Hepatocyte (in vitro differentiated cells): ENCODE measurements at regions not wholly inside any gene's neighbourhood (a gene's known extent, or its start where the extent isn't known, plus 50 kb on each side); places are given as distances from the start of the nearest gene placed in this dataset.
A peak's percentile ranks its signal among the peaks of the same experiment; 100 is the strongest.
"Not testable (repeated sequence)": the region's sequence is repeated elsewhere in the genome, so short reads cannot be mapped to it uniquely, and the experiment has no call there.

Source experiments
- DNase-seq: peaks from one replicate; pipeline ENCODE4 v3.0.0-alpha.2; 2016; ENCODE audit warnings: low spot score
- H2AFZ ChIP-seq: fragments of 200-600 bp; sonication (generic); 2 replicates; pipeline ENCODE4 v1.6.0; 2016; ENCODE audit warnings: antibody characterized with exemption, mild to moderate bottlenecking
- H3K27ac ChIP-seq: fragments of 200-600 bp; sonication (generic); 2 replicates; pipeline ENCODE4 v1.5.1; 2016; ENCODE audit warnings: mild to moderate bottlenecking
- H3K27me3 ChIP-seq: fragments of 200-600 bp; sonication (generic); 2 replicates; pipeline ENCODE4 v1.6.1; 2016
- H3K36me3 ChIP-seq: fragments of 200-600 bp; sonication (generic); replicated peaks from 2 replicates; pipeline ENCODE4 v1.5.1; 2016; ENCODE audit warnings: low read depth; ENCODE audit not compliant: insufficient read depth
- H3K4me1 ChIP-seq: fragments of 200-600 bp; sonication (generic); 2 replicates; pipeline ENCODE4 v1.5.1; 2016; ENCODE audit warnings: mild to moderate bottlenecking, moderate library complexity; ENCODE audit not compliant: insufficient read depth
- H3K4me2 ChIP-seq: fragments of 200-600 bp; sonication (generic); 2 replicates; pipeline ENCODE4 v1.6.0; 2016
- H3K4me3 ChIP-seq: fragments of 200-600 bp; sonication (generic); 2 replicates; pipeline ENCODE4 v1.5.1; 2016; ENCODE audit warnings: mild to moderate bottlenecking
- H3K79me2 ChIP-seq: fragments of 200-600 bp; sonication (generic); 2 replicates; pipeline ENCODE4 v1.6.0; 2017; ENCODE audit warnings: mild to moderate bottlenecking
- H3K9me2 ChIP-seq: fragments of 200-600 bp; sonication (generic); replicated peaks from 2 replicates; pipeline ENCODE4 v1.6.0; 2017; ENCODE audit warnings: mild to moderate bottlenecking; ENCODE audit not compliant: insufficient read depth
- H3K9me3 ChIP-seq: fragments of 200-600 bp; sonication (generic); 2 replicates; pipeline ENCODE4 v1.5.1; 2016; ENCODE audit warnings: low read depth, mild to moderate bottlenecking
- H4K20me1 ChIP-seq: fragments of 200-600 bp; sonication (generic); 2 replicates; pipeline ENCODE4 v1.6.0; 2016; ENCODE audit warnings: mild to moderate bottlenecking; ENCODE audit not compliant: insufficient read depth, poor library complexity, severe bottlenecking
- EZH2 ChIP-seq: fragments of 200-600 bp; sonication (generic); IDR thresholded peaks from 2 replicates; pipeline ENCODE4 v1.6.1; 2016; ENCODE audit warnings: antibody characterized with exemption, mild to moderate bottlenecking, borderline replicate concordance
- EZH2phosphoT487 ChIP-seq: fragments of 200-600 bp; sonication (generic); IDR thresholded peaks from one replicate; pipeline ENCODE4 v1.6.1; 2018; ENCODE audit warnings: antibody characterized with exemption, mild to moderate bottlenecking, low read depth, moderate library complexity; ENCODE audit not compliant: unreplicated experiment, severe bottlenecking
- WGBS: methylation state at CpG from one replicate; pipeline ENCODE4 v1.1.6; 2016; ENCODE audit warnings: low lambda C conversion rate; ENCODE audit errors: missing lambda C conversion rate; 5-methylcytosine and 5-hydroxymethylcytosine counted together
- TF ChIP-seq, protein P1 (sequence below): fragments of 200-600 bp; sonication (generic); IDR thresholded peaks from 2 replicates; pipeline ENCODE4 v1.5.1; 2016; ENCODE audit warnings: antibody characterized with exemption, mild to moderate bottlenecking; ENCODE audit not compliant: poor library complexity

DNA sequence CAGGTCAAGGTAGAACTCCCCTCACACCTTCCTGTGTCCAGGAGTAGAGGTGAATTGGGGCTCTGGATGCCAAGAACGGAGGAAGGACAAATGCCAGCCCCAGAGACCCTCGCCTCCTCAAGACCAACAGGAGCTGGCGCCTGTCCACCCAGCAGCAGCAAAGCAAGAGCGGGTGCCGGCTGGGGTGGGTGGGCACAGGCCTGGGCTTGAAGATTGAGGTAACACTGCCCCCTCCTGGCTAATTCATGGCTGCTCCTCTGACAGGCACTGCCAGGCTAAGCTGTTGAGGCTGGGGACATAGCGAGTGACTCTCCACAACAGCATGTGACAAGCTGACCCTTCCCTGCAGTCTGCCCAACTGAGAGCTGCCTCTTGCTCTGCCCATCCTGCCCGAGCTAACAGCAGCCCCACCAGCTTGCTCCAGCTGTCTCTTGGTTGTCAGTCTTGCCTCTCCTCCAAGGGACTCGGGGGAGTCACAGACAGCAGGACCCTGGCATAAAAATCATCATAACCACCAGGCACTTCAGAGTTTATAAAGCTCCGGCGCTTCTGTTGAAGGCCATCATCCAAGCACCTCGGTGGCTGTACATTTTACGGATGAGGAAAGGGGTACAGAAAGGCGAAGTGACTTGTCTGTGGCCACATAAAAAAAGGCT is 202.3 kb downstream of the TBC1D2B start:
- H3K4me3 ChIP-seq, H3K27ac ChIP-seq, H3K79me2 ChIP-seq, H3K9me2 ChIP-seq, H3K27me3 ChIP-seq, H4K20me1 ChIP-seq, H3K4me1 ChIP-seq, H3K36me3 ChIP-seq, H3K4me2 ChIP-seq, H3K9me3 ChIP-seq, H2AFZ ChIP-seq: not testable (repeated sequence)
- peak; percentile 85 for DNase-seq
- WGBS: 58% methylated on average over 11 of the region's 13 CpGs
- TF ChIP-seq, protein P1, sequence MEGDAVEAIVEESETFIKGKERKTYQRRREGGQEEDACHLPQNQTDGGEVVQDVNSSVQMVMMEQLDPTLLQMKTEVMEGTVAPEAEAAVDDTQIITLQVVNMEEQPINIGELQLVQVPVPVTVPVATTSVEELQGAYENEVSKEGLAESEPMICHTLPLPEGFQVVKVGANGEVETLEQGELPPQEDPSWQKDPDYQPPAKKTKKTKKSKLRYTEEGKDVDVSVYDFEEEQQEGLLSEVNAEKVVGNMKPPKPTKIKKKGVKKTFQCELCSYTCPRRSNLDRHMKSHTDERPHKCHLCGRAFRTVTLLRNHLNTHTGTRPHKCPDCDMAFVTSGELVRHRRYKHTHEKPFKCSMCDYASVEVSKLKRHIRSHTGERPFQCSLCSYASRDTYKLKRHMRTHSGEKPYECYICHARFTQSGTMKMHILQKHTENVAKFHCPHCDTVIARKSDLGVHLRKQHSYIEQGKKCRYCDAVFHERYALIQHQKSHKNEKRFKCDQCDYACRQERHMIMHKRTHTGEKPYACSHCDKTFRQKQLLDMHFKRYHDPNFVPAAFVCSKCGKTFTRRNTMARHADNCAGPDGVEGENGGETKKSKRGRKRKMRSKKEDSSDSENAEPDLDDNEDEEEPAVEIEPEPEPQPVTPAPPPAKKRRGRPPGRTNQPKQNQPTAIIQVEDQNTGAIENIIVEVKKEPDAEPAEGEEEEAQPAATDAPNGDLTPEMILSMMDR: peak; percentile 62

DNA sequence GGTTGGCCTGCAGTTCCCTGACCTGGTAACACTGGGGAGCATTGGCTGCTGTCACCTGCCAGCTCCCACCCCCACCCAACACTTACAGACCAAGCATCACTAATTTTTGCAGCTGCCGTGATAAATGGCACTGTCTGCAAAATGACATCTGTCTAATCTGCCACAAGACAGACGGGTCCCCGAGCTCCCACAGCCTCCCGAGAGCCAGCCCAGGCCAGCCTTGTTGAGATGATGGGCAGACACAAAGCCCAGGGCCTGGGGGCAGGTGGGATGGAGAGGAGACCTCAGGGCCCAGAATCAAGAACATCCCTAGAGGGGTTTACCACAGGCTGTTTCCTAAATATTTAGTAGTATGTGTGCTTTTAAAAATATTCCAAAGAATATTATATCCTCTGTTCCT is 203.4 kb downstream of the TBC1D2B start:
- no peak overlapping the region for H3K4me3 ChIP-seq
- TF ChIP-seq, protein P1: no peak
- no peak for TF ChIP-seq EZH2
- TF ChIP-seq EZH2phosphoT487: no peak
- H4K20me1 ChIP-seq: no peaks in the 10 kb centered on the region
- H3K9me3 ChIP-seq: no peaks in the 10 kb centered on the region
- H3K27ac ChIP-seq: no peak overlapping the region
- H3K27me3 ChIP-seq: no peaks in the 10 kb centered on the region
- WGBS: 80% methylated on average over 4 of the region's 4 CpGs
- no peak overlapping the region for H3K4me2 ChIP-seq
- no peaks in the 10 kb centered on the region for H3K36me3 ChIP-seq
- no peak overlapping the region for H2AFZ ChIP-seq
- H3K4me1 ChIP-seq: no peaks in the 10 kb centered on the region
- H3K79me2 ChIP-seq: no peaks in the 10 kb centered on the region
- no peak for DNase-seq
- no peaks in the 10 kb centered on the region for H3K9me2 ChIP-seq

DNA sequence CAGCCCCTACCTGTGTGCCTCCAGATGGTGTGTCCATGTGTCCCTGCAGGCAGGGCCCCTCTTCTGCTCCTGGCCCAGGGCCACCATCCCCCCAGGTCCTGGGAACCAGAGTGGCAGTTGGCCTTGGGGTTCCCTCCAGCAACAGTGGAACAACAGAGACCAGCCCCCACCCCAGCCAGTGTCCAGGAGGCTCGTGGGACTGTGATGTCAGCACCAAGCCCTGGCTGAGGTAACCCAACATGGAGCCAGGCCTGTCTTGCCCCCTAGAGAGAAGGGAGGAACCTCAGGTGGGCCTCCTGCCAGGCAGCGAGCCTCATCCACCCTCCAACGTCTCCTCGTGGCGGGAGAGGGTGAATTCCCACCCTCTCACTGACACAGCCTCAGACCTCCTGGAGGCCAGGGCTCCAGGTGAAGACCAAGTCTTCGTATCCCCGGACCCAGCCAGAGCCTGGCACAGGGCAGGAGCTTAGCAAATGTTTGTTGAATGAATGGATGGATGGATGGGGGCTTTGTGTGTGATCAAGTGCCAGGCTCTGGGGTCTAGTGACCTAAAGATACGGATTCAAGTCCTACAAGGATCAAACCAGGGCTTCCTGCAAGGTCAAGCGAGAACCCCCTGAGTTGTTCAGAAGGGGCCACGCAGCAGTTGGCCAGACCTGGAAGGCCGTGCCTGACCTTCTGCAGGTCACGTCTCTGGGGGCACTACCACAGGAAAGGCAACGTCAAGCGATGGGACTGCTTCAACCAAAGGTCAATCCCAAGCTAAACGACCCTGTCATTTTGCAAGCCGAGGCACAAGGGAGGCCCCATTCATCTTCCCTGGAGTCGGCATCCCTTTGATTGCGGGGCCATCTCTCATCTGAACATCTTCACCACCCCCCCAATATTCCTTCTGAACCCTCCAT is 204.7 kb downstream of the TBC1D2B start:
- H4K20me1 ChIP-seq, H3K9me2 ChIP-seq, H3K27ac ChIP-seq, H3K4me2 ChIP-seq, H3K36me3 ChIP-seq, H3K27me3 ChIP-seq, H2AFZ ChIP-seq, H3K79me2 ChIP-seq, DNase-seq, H3K4me3 ChIP-seq, H3K9me3 ChIP-seq, H3K4me1 ChIP-seq: not testable (repeated sequence)
- 90% methylated on average over 17 of the region's 18 CpGs for WGBS

DNA sequence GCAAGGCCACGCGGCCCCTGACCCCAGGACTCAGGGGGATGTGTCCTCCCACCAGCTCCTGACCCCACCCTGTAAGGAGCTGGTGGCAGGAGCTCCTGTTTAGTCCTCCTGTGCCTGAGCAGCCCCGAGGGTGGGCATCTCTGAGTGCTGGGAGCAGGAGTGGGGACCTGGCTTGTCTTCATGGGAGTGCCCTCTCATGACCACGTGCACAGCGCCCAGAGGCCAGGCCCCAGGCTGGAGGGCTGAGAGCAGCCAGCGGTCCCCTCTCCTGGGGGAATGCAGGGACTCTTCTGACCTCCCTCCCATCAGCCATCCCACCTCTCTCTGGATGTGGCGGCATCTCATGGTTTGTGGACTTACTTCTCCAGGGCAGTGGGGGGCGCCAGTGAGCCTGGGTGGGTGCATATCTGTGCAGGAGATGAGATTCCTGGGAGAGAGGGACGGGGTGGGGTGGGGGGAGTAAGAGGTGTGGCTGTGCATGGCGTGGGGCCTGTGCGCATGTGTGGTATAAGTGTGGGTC is 205.6 kb downstream of the TBC1D2B start:
- H3K9me2 ChIP-seq: no peaks in the 10 kb centered on the region
- WGBS: 86% methylated on average over 10 of the region's 11 CpGs
- no peaks in the 10 kb centered on the region for H3K79me2 ChIP-seq
- DNase-seq: no peak
- TF ChIP-seq, protein P1: peak; percentile 14
- no peak for TF ChIP-seq EZH2
- no peak for TF ChIP-seq EZH2phosphoT487
- H3K27ac ChIP-seq: no peak overlapping the region
- no peaks in the 10 kb centered on the region for H3K4me1 ChIP-seq
- no peak overlapping the region for H3K4me3 ChIP-seq
- no peaks in the 10 kb centered on the region for H3K9me3 ChIP-seq
- H3K27me3 ChIP-seq: no peaks in the 10 kb centered on the region
- no peak overlapping the region for H2AFZ ChIP-seq
- H3K4me2 ChIP-seq: no peak overlapping the region
- H3K36me3 ChIP-seq: no peaks in the 10 kb centered on the region
- H4K20me1 ChIP-seq: no peaks in the 10 kb centered on the region
